Stimulated activated CD4-positive, alpha-beta T cell treated with anti-CD3 and anti-CD28 coated beads, Interleukin-15, amount 100 ng/mL, for 48 hours (primary cell): ENCODE measurements at regions not wholly inside any gene's neighbourhood (a gene's known extent, or its start where the extent isn't known, plus 50 kb on each side); places are given as distances from the start of the nearest gene placed in this dataset.
"Not testable (repeated sequence)": the region's sequence is repeated elsewhere in the genome, so short reads cannot be mapped to it uniquely, and the experiment has no call there.

Source experiments
- DNase-seq, 2 donors: peaks; one replicate each; pipeline ENCODE4 v3.0.0-alpha.2; 2020; ENCODE audit warnings: low read depth in 2 of 2

- DNase-seq = not testable (repeated sequence)
Measured at GRCh38 chr1:222470252-222470805, 77.6 kb downstream of the HHIPL2 start.

GRCh38 chr1:222466150-222466865 is 81.6 kb downstream of the HHIPL2 start:
- no peak for DNase-seq

GRCh38 chr1:222465211-222466041 is 82.5 kb downstream of the HHIPL2 start:
- DNase-seq = peak; percentile 57 to 67

GRCh38 chr1:222464841-222465210 is 83.1 kb downstream of the HHIPL2 start:
- DNase-seq = peak; percentile 55 to 66

GRCh38 chr1:222463059-222463730 is 84.7 kb downstream of the HHIPL2 start:
- no peak for DNase-seq

- no peak for DNase-seq
Measured at GRCh38 chr1:222462601-222463000, 85.3 kb downstream of the HHIPL2 start.

- DNase-seq = no peak
Measured at GRCh38 chr1:222461941-222462340, 86.0 kb downstream of the HHIPL2 start.

GRCh38 chr1:222459652-222460051 is 88.3 kb downstream of the HHIPL2 start:
- DNase-seq = no peak

GRCh38 chr1:222457513-222457912 is 90.4 kb downstream of the HHIPL2 start:
- no peak for DNase-seq

- no peak for DNase-seq
Measured at GRCh38 chr1:222457084-222457483, 90.8 kb downstream of the HHIPL2 start.

GRCh38 chr1:222455188-222455879 is 92.6 kb downstream of the HHIPL2 start:
- peak; percentile 70 to 78 for DNase-seq

- no peak for DNase-seq
Measured at GRCh38 chr1:222454782-222455181, 93.1 kb downstream of the HHIPL2 start.

GRCh38 chr1:222454186-222454585 is 93.7 kb downstream of the HHIPL2 start:
- no peak for DNase-seq

GRCh38 chr1:222452031-222452430 is 95.9 kb downstream of the HHIPL2 start:
- DNase-seq = no peak

- DNase-seq = no peak
Measured at GRCh38 chr1:222443566-222443965, 104.3 kb downstream of the HHIPL2 start.

- no peak for DNase-seq
Measured at GRCh38 chr1:222441066-222441465, 106.8 kb downstream of the HHIPL2 start.

- no peak for DNase-seq
Measured at GRCh38 chr1:222424826-222425225, 123.1 kb downstream of the HHIPL2 start.

- DNase-seq = no peak
Measured at GRCh38 chr1:222421380-222421779, 126.5 kb downstream of the HHIPL2 start.

- no peak for DNase-seq
Measured at GRCh38 chr1:222420633-222421032, 127.3 kb downstream of the HHIPL2 start.

GRCh38 chr1:222418654-222419053 is 129.2 kb downstream of the HHIPL2 start:
- no peak for DNase-seq

GRCh38 chr1:222417264-222417663 is 130.6 kb downstream of the HHIPL2 start:
- DNase-seq = no peak
